ENCODE measurements at regions not wholly inside any gene's neighbourhood (a gene's known extent, or its start where the extent isn't known, plus 50 kb on each side); places are given as distances from the start of the nearest gene placed in this dataset.

GRCh38 chr20:22074635-22075034 is 369.2 kb downstream of the PAX1 start:
- H3K79me1 ChIP-seq (ENCODE audit: insufficient read depth, low read depth, low read length, poor library complexity, severe bottlenecking) = no peaks in the 10 kb centered on the region
- no peak overlapping the region for H3K4me2 ChIP-seq (ENCODE audit: insufficient read depth, insufficient read length, low read length)
- no peaks in the 10 kb centered on the region for H3K27me3 Mint-ChIP-seq (ENCODE audit: low read depth)
- H3K36me3 Mint-ChIP-seq (ENCODE audit: insufficient read depth in 1 of 3, low read depth in 3 of 3) = no peaks in the 10 kb centered on the region
- no peaks in the 10 kb centered on the region for H3K79me2 ChIP-seq (ENCODE audit: insufficient read depth, low read length)
- no peak overlapping the region for H2BK120ac ChIP-seq (ENCODE audit: low read depth, low read length, poor library complexity, severe bottlenecking)
- H4K5ac ChIP-seq (ENCODE audit: insufficient read length, low read depth, low read length) = no peak overlapping the region
- no peak overlapping the region for H2AFZ ChIP-seq (ENCODE audit: low read length)
- H3K18ac ChIP-seq (ENCODE audit: insufficient read length, low read depth, low read length) = no peak overlapping the region
- no peak overlapping the region for H2BK20ac ChIP-seq (ENCODE audit: low read depth, low read length, poor library complexity, severe bottlenecking)
- no peaks in the 10 kb centered on the region for H3K27me3 ChIP-seq (ENCODE audit: insufficient read depth, low read length)
- H3K4me1 Mint-ChIP-seq = peaks cover 8 to 17% of the 10 kb centered on the region in 2 experiments; a peak in 3 of 4 replicates
- H3K4me1 ChIP-seq (ENCODE audit: insufficient read depth, low read length) = peaks cover 2% of the 10 kb centered on the region; the same call in 1 of the 2 replicates
- WGBS (ENCODE audit: extremely low coverage, insufficient read length, low lambda C conversion rate) = no CpG with 5 or more reads among the region's 1 CpG
- H3K4ac ChIP-seq (ENCODE audit: low read depth, low read length) = no peak overlapping the region
- H3K27ac Mint-ChIP-seq = no peak overlapping the region
- no peak for DNase-seq
- H3K14ac ChIP-seq (ENCODE audit: insufficient read depth, low read length) = no peak overlapping the region
- H3K27ac ChIP-seq (ENCODE audit: insufficient read length, low read depth, low read length) = no peak overlapping the region
- H3K9ac ChIP-seq (ENCODE audit: extremely low read depth, insufficient read length, low read length) = no peak overlapping the region
- H3K9me3 ChIP-seq (ENCODE audit: control insufficient read depth, low read depth, low read length) = no peaks in the 10 kb centered on the region
- no peak overlapping the region for H4K91ac ChIP-seq (ENCODE audit: insufficient read length, low read depth, low read length)
- H2BK5ac ChIP-seq (ENCODE audit: insufficient read length, low read length) = no peak overlapping the region
- no peak overlapping the region for H4K8ac ChIP-seq (replicated peaks; ENCODE audit: insufficient read length, low read depth, low read length)
- H3K56ac ChIP-seq (ENCODE audit: insufficient read length, low read depth, low read length) = no peak overlapping the region
- H3K9me3 Mint-ChIP-seq = peaks cover 6 to 7% of the 10 kb centered on the region in 2 experiments; a peak in 2 of 5 replicates
- no peak for TF ChIP-seq CTCF (conservative IDR thresholded peaks at IDR 0.05)
- H3K23me2 ChIP-seq (ENCODE audit: insufficient read length, low read depth, low read length, poor library complexity, severe bottlenecking) = no peaks in the 10 kb centered on the region
- H3T11ph ChIP-seq (ENCODE audit: low read length) = no peak overlapping the region
- H2AK5ac ChIP-seq (ENCODE audit: insufficient read length, low read length) = no peak overlapping the region
- no peak overlapping the region for H2BK12ac ChIP-seq (ENCODE audit: insufficient read length, low read depth, low read length)
- no peak overlapping the region for H3K23ac ChIP-seq (ENCODE audit: insufficient read length, low read depth, low read length)
- no peaks in the 10 kb centered on the region for H4K20me1 ChIP-seq (ENCODE audit: control insufficient read depth, insufficient read depth, insufficient read length)
- H3K4me3 Mint-ChIP-seq = no peak overlapping the region
- H2BK15ac ChIP-seq (ENCODE audit: low read depth, low read length) = no peak overlapping the region

Data from H9 (cell line).